ENCODE measurements at regions not wholly inside any gene's neighbourhood (a gene's known extent, or its start where the extent isn't known, plus 50 kb on each side); places are given as distances from the start of the nearest gene placed in this dataset.
"Not testable (repeated sequence)": the region's sequence is repeated elsewhere in the genome, so short reads cannot be mapped to it uniquely, and the experiment has no call there.

DNA sequence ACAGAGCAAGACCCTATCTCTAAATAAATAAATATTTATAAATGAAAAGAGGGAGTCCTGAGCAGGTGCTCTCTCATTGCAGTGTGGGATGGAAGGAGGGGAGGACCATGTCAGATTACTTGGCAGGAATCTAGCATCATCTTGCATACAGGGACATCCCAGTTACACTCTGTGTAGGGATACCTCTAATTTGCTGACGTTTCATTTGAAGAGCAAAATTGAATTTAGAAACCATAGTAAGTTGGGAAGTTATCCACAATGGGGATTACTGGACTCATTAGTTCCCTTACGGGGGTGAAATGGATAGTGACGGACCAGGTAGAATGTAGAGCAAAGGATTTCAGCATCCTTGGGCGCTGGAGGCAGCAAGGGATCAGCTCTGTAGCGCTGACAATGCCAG is 52.1 kb downstream of the ARHGEF18 start:
- no peak for DNase-seq (ENCODE audit: low read depth, low spot score)
- TF ChIP-seq, protein P1, sequence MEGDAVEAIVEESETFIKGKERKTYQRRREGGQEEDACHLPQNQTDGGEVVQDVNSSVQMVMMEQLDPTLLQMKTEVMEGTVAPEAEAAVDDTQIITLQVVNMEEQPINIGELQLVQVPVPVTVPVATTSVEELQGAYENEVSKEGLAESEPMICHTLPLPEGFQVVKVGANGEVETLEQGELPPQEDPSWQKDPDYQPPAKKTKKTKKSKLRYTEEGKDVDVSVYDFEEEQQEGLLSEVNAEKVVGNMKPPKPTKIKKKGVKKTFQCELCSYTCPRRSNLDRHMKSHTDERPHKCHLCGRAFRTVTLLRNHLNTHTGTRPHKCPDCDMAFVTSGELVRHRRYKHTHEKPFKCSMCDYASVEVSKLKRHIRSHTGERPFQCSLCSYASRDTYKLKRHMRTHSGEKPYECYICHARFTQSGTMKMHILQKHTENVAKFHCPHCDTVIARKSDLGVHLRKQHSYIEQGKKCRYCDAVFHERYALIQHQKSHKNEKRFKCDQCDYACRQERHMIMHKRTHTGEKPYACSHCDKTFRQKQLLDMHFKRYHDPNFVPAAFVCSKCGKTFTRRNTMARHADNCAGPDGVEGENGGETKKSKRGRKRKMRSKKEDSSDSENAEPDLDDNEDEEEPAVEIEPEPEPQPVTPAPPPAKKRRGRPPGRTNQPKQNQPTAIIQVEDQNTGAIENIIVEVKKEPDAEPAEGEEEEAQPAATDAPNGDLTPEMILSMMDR (IDR thresholded peaks at IDR 0.05; ENCODE audit: low read depth, low read length), result no peak
- no peak overlapping the region for H3K4me3 ChIP-seq (ENCODE audit: low read depth, low read length)
- in situ Hi-C loops (cut with HindIII; ENCODE audit: low sequenced_read_pairs), result no loop called here

DNA sequence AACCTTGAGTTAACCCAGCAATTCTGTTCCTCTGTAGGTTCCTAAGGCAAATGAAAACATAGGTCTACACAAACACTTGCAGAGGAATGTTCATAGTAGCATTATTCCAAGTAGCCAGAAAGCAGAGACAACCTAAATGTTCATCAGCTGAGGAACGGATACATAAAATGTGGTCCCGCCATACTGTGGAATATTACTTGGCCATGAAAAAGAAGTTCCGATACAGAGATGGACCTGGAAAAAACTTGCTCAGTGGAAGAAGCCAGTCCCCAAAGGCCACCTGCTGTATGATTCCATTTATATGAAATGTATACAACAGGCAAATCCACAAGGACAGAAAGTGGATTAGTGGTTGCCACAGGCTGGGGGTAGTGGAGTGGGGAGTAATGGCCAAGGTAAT is 53.0 kb downstream of the ARHGEF18 start:
- H3K4me3 ChIP-seq (ENCODE audit: low read depth, low read length), result no peak overlapping the region
- DNase-seq (ENCODE audit: low read depth, low spot score), result no peak
- in situ Hi-C loops (cut with HindIII; ENCODE audit: low sequenced_read_pairs), result no loop called here
- TF ChIP-seq, protein P1 (IDR thresholded peaks at IDR 0.05; ENCODE audit: low read depth, low read length), result no peak

DNA sequence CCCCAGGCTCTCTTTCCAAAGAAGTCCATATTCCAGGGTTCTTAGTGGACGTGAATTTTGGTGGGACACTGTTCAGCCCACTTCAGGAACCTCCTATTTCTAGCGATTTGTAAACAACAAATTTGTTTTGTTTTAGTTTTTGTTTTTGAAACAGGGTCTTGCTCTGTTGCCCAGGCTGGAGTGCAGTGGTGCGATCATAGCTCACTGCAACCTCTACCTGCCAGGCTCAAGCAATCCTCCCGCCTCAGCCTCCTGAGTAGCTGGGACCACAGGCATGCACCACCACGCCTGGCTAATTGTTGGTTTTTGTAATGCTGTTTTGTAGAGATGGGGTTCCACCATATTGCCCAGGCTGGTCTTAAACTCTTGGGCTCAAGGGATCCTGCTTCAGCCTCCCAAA is 56.7 kb downstream of the ARHGEF18 start:
- in situ Hi-C loops (cut with HindIII; ENCODE audit: low sequenced_read_pairs); DNase-seq (ENCODE audit: low read depth, low spot score); H3K4me3 ChIP-seq (ENCODE audit: low read depth, low read length): not testable (repeated sequence)

DNA sequence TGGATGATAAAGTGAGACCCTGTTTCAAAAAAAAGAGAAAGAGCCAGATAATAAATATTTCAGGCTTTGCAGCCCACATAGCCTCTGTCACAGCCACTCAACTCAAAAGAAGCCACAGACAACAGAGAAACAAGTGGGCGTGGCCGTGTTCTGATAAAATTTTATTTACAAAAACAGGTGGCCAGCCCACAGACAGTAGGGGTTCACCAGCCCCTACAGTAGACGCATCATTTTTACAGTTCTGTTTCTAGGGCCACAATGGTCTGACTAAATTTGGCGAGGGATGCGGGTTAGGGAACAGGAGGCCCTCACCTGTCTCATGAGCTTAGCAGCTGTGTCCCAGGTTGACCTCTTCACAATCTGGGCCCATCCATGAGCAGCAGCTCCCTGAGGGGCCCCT is 59.5 kb downstream of the ARHGEF18 start:
- H3K4me3 ChIP-seq (ENCODE audit: low read depth, low read length), result no peak overlapping the region
- TF ChIP-seq, protein P1 (IDR thresholded peaks at IDR 0.05; ENCODE audit: low read depth, low read length), result no peak
- in situ Hi-C loops (cut with HindIII; ENCODE audit: low sequenced_read_pairs), result no loop called here
- no peak for DNase-seq (ENCODE audit: low read depth, low spot score)

DNA sequence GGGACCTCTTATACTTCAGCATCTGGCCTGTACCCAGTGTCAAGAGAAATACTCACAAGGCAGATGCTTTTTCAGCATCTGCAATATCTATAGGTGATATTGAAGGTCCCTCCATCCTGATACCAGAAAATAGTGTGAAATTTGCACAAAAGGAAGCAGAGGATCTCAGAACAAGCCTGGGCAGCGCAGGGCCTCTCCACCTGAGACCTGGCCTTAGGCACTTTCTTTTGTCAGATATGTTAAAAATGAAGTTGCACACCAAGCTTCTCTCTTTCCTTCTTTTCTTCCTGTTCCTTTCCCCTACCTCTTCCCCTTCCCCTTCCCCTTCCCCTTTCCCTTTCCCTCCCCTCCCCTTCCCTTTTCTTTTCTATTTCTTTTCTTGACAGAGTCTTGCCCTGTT is 62.2 kb downstream of the ARHGEF18 start:
- in situ Hi-C loops (cut with HindIII; ENCODE audit: low sequenced_read_pairs), result no loop called here
- TF ChIP-seq, protein P1 (IDR thresholded peaks at IDR 0.05; ENCODE audit: low read depth, low read length), result no peak
- no peak overlapping the region for H3K4me3 ChIP-seq (ENCODE audit: low read depth, low read length)
- DNase-seq (ENCODE audit: low read depth, low spot score), result no peak

DNA sequence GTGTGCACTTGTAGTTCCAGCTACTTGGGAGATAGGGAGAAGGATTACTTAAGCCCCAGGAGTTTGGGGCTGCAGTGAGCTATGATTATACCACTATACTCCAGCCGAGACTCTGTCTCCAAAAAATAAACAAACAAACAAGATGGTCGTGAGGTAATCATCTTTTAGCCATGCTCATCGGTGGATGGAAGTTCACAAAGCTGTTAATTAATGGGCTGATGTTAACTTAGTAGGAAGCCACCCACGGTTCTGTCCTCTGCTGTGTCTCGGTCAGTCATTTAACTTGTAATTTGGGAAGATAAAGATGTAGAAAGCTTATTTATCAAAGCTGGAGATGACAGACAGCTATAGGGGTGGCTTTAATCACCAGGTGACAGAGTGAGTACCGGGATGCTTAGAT is 64.9 kb downstream of the ARHGEF18 start:
- no peak for DNase-seq (ENCODE audit: low read depth, low spot score)
- H3K4me3 ChIP-seq (ENCODE audit: low read depth, low read length), result no peak overlapping the region
- in situ Hi-C loops (cut with HindIII; ENCODE audit: low sequenced_read_pairs), result no loop called here
- TF ChIP-seq, protein P1 (IDR thresholded peaks at IDR 0.05; ENCODE audit: low read depth, low read length), result no peak

DNA sequence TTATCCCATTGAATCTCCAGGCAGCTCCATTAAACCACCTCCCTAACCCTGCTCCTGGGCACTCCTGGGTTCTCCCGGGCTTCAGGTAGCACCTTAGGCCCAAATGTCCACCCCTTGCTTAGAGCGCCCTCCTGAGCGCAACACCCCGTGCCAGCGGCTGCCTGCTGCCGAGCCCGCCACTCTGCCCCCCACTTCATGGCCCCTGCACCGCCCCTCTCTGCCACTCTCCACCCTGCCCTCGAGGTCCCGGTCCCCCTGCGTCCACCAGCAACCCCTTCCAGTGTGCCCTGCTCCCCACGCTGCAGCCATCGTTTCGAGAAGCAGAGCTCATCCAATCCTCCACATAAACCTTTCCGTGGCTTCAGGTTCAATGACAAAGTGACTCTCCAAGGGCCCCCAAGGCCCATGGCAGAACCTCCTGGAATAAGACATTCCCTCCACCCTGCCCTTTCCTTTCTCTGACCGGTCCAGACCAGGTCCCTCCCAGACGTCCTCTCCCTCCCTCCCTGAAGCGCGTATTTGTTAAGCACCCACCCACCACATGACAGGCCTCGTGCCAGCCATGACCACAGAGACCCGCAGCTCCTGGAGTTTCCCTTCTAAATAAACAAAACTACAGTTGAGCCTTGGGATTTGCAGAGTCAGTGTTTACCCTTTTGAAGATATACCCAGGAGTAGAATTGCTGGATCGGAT is 66.6 kb downstream of the ARHGEF18 start:
- peak; percentile 63 for DNase-seq (ENCODE audit: low read depth, low spot score)
- TF ChIP-seq, protein P1 (IDR thresholded peaks at IDR 0.05; ENCODE audit: low read depth, low read length), result no peak
- H3K4me3 ChIP-seq (ENCODE audit: low read depth, low read length), result no peak overlapping the region
- in situ Hi-C loops (cut with HindIII; ENCODE audit: low sequenced_read_pairs), result no loop called here

All from astrocyte of the spinal cord (primary cell).